GM18517 (cell line): ENCODE measurements at regions not wholly inside any gene's neighbourhood (a gene's known extent, or its start where the extent isn't known, plus 50 kb on each side); places are given as distances from the start of the nearest gene placed in this dataset.
"Not testable (repeated sequence)": the region's sequence is repeated elsewhere in the genome, so short reads cannot be mapped to it uniquely, and the experiment has no call there.

ENCODE experiments used
- ATAC-seq: cut with Tn5 transposase; IDR thresholded peaks from one replicate; pipeline ENCODE4 v1.9.1; 2021; ENCODE audit warnings: mild to moderate bottlenecking, moderate library complexity; ENCODE audit not compliant: unreplicated experiment

GRCh38 chr6:50992704-50993625 lies 174.3 kb downstream of the TFAP2B start:
- ATAC-seq, result no peak

DNA sequence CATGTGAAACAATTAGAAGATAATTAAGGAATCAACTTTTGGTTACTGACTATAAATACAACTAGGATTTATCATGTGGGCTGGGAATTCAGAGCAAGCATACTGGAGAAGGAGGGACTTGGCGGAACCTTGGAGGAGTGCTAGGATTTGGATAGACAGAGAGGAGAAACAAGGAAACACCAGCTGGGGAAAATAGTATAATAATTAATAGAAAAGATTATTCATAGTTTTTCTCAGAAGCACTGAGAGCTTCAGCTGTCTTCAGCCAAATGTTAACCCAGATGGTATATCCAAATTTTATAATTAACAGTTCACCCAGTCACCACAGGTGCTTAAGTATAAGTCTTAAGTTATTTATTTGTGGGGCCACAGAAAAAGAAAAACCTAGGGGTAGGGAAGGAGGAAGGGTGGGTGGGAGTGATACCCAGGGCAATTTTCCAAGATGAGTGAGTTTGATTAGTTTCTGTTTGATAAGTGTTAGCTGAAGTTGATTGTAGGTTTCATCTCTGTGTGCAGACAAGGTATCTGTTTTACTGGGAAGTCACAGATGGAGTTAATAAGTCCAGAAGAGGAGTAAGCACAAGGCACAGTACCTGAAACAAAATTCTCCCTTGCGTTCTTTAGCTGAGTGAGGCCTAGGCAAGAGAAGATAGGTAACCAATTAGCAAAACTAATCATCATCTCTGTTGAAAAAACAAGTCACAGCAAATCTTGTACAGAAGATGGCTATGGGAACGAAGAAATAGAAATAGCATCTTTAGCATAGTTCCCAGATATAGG lies 175.5 kb downstream of the TFAP2B start:
- ATAC-seq, result no peak

DNA sequence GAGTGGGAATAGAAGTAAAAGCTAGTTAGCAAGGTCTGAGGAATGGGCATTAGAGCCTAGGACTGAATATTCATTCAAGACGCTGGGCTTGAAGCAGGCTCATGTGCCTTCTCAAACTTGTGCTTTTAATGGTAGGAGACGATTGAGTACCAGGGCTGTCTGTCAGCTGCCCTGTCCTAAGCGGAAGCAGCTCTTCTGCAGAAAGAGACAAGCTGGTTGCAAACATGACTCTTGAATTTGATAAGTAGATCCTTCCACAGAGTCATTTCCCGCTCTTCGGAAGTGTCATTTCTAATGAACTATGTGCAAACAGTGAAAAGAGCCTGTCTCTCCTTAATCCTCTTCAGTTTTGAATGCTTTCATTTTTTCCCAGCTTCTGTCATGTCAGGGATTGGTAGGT lies 176.4 kb downstream of the TFAP2B start:
- no peak for ATAC-seq

DNA sequence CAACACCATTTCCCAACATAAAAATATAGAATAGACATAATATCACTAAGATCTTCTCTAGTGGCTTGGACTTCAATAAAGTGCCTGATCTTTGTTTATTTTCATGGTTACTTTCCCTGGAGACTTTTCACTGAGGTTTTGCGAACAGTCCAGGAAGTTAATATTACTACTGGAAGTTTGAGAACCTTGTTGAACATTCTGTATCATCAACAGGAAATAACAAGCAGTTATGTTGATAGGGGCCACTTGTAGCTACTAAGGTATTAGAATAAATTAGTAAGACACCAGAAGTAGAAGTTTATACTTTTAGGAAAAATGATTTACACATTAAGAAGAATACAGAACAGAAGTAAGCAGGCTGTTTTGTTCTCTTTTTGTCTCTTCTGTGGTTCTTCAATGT lies 180.2 kb downstream of the TFAP2B start:
- no peak for ATAC-seq

GRCh38 chr6:51001399-51001798 lies 182.7 kb downstream of the TFAP2B start:
- ATAC-seq, result no peak

DNA sequence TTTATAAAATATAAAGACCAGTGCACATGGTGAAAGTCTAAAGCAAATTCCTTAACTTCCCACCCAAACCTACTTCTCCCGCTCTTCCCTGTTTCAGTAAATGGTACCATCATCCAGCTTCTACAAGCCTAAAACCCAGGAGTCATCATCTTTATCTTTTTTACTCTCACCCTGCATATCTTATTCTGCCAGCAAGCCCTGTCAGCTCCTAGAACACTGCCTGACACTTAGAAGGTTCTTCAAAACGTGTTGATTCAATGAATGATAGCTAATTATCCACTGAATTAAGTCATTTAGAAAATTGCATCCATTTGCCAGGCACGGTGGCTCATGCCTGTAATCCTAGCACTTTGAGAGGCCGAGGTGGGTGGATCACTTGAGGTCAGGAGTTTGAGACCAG lies 185.7 kb downstream of the TFAP2B start:
- ATAC-seq, result no peak

DNA sequence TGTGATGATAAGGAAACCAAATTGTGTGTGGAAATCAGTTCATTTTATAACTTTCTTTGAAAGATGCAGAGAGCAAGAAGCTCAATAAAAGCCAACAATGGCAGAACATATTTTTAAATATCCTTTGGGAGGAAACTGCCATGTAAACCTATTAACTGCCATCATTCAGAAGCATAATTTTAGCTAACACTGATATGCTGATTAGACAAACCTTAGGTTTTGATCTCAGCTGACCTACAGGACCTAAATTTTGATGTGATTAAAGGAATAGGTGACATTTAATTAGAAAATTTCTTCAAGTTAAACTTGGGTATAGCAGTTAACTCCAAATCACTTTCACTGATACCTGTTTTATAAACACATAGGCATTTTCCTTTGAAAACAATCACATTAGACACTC lies 187.1 kb downstream of the TFAP2B start:
- no peak for ATAC-seq

DNA sequence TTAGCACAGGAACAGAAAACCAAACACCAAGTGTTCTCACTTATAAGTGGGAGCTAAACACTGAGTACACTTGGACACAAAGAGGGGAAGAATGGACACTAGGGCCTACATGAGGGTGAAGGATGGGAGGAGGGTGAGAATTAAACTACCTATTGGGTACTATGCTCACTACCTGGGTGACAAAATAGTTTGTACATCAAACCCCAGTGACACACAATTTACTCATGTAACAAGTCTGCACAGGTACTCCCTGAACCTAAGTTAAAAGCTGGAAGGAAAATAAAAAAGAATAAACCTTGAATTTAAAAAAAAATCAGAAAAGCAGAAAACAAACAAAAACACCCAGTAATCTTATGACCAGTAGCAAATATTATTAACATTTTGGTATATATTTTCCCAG lies 188.6 kb downstream of the TFAP2B start:
- ATAC-seq, result no peak

- not testable (repeated sequence) for ATAC-seq
Observed at GRCh38 chr6:51008693-51009092, 190.0 kb downstream of the TFAP2B start.

DNA sequence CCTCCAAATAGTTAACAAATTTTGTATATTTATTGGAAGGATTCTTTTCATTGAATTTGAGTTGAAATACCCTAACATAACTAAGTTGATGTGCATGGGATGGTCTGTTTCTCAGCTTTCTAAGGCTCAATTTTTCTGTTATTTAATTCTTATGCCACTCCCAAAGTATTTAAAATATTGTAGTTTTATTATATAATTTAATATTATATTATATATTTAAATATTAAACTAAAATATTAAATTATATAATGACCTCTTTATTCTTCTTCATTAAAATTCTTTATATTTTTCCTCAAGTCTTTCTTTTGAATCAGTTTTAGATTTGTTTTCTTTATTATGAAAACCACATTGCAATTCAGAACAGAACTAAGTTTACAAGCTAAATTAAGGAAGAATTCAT lies 194.7 kb downstream of the TFAP2B start:
- ATAC-seq, result no peak

- ATAC-seq, result no peak
Observed at GRCh38 chr6:51015394-51015793, 196.7 kb downstream of the TFAP2B start.

DNA sequence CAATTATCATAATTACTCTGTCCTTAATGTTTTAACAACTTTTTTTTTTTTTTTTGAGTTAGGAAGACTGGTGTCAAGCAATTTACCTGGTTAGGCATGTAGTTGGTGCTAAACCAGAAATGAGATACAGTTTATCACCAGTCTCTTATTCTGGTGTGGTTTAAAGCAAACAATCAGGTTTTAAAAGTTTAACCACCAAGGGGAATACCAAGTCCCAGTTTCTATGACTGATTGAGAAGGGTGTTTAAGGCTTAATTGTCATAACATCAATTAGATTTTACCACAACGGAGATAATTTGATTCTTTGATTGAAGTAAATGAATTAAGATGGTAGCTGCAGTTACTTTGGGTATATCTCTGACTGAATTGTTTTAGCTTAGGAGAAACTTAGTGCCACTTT lies 197.8 kb downstream of the TFAP2B start:
- no peak for ATAC-seq

DNA sequence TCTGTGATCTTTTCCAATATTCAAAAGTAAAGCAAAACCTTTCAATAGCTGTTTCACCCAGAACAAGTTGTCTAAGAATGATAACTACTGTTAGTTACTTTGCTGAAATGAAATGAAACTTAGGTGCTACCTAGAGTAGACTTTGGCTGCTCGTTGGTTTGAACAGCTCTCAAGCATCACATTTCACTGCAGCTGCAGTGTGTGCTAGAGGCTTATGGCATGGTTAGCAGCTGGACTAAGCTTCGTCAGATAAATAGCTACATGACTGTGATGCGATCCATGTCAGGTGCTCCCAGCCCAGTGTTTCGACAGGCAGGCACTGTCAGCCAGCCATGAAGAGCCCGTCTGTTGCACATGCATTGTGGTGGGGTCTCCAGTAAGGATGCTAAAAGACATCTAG lies 201.1 kb downstream of the TFAP2B start:
- no peak for ATAC-seq

GRCh38 chr6:51021171-51021570 lies 202.5 kb downstream of the TFAP2B start:
- ATAC-seq, result no peak

GRCh38 chr6:51024126-51024525 lies 205.5 kb downstream of the TFAP2B start:
- ATAC-seq, result no peak

GRCh38 chr6:51025082-51025777 lies 206.6 kb downstream of the TFAP2B start:
- ATAC-seq, result no peak

GRCh38 chr6:51027283-51028065 lies 208.8 kb downstream of the TFAP2B start:
- ATAC-seq, result no peak

GRCh38 chr6:51028276-51028675 lies 209.6 kb downstream of the TFAP2B start:
- ATAC-seq, result no peak

GRCh38 chr6:51029561-51029960 lies 210.9 kb downstream of the TFAP2B start:
- ATAC-seq, result no peak

GRCh38 chr6:51045548-51045947 lies 226.9 kb downstream of the TFAP2B start:
- ATAC-seq, result no peak
